Body of pancreas (tissue), 4 donors: ENCODE measurements at regions not wholly inside any gene's neighbourhood (a gene's known extent, or its start where the extent isn't known, plus 50 kb on each side); places are given as distances from the start of the nearest gene placed in this dataset.

Source experiments
- POLR2A ChIP-seq, 3 donors: fragments of 450-650 bp; IDR thresholded peaks; one replicate each; pipeline ENCODE4 v1.6.1; 2016; ENCODE audit warnings: antibody characterized with exemption in 3 of 3, mild to moderate bottlenecking in 2 of 3
- TF ChIP-seq, protein P1 (sequence below), 7 experiments: fragments of 450-650 bp in 4 of 7; fragments of 200-600 bp in 3 of 7; sonication (generic) in 3 of 7; IDR thresholded peaks; one replicate each; pipeline ENCODE4 v1.5.1; 2016 to 2019; ENCODE audit warnings: antibody characterized with exemption in 7 of 7

DNA sequence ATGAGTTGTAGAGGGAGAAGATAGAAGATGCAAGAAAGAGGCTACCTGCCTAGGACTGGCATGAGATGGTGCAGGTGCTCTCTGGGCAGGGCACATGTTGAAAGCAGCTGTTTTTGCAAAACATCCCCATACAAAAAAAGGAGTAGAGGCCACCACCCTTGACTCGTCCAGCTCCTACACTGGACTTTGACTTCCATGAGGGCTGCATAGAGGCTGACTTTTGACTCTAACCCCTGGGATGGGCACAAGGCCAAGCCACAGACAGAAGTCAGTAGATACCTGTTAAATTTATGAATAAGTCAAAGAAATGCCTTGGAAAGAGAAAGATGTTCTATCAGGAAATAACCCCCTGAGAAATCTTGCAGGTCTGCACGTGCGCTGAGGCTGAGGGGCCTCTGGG lies 1139.1 kb upstream of the TMEM132C start:
- TF ChIP-seq, protein P1, sequence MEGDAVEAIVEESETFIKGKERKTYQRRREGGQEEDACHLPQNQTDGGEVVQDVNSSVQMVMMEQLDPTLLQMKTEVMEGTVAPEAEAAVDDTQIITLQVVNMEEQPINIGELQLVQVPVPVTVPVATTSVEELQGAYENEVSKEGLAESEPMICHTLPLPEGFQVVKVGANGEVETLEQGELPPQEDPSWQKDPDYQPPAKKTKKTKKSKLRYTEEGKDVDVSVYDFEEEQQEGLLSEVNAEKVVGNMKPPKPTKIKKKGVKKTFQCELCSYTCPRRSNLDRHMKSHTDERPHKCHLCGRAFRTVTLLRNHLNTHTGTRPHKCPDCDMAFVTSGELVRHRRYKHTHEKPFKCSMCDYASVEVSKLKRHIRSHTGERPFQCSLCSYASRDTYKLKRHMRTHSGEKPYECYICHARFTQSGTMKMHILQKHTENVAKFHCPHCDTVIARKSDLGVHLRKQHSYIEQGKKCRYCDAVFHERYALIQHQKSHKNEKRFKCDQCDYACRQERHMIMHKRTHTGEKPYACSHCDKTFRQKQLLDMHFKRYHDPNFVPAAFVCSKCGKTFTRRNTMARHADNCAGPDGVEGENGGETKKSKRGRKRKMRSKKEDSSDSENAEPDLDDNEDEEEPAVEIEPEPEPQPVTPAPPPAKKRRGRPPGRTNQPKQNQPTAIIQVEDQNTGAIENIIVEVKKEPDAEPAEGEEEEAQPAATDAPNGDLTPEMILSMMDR (IDR thresholded peaks at IDR 0.05), result no peak
- TF ChIP-seq POLR2A (IDR thresholded peaks at IDR 0.05), result no peak
